Esophagus muscularis mucosa (tissue), 4 donors: ENCODE measurements at regions not wholly inside any gene's neighbourhood (a gene's known extent, or its start where the extent isn't known, plus 50 kb on each side); places are given as distances from the start of the nearest gene placed in this dataset.

ENCODE experiments used
- DNase-seq: peaks from one replicate; pipeline ENCODE4 v3.0.0-alpha.2; 2017; ENCODE audit errors: extremely low spot score
- H3K27ac ChIP-seq, 4 donors: fragments of 200-600 bp; sonication (generic); replicated peaks in 1 of 4; 1 replicate in 3 of 4; 2 replicates in 1 of 4; pipeline ENCODE4 v1.5.1; 2016 to 2019; ENCODE audit warnings: mild to moderate bottlenecking in 1 of 4
- H3K27me3 ChIP-seq, 4 donors: fragments of 200-600 bp; sonication (generic); one replicate each; pipeline versions ENCODE4 v1.5.1 to v1.6.0; 2016 to 2019
- H3K36me3 ChIP-seq, 4 donors: fragments of 200-600 bp; sonication (generic); one replicate each; pipeline ENCODE4 v1.5.1; 2016 to 2019
- H3K4me1 ChIP-seq, 4 donors: fragments of 200-600 bp; sonication (generic); one replicate each; pipeline ENCODE4 v1.5.1; 2016 to 2019
- H3K4me3 ChIP-seq, 4 donors: fragments of 200-600 bp; sonication (generic); 1 replicate in 2 of 4; 2 replicates in 2 of 4; pipeline ENCODE4 v1.5.1; 2016 to 2019; ENCODE audit warnings: mild to moderate bottlenecking in 4 of 4, moderate library complexity in 1 of 4
- H3K9me3 ChIP-seq, 4 donors: fragments of 200-600 bp; sonication (generic); 1 replicate in 3 of 4; 2 replicates in 1 of 4; pipeline ENCODE4 v1.5.1; 2016 to 2019
- EP300 ChIP-seq: sonication (generic); formaldehyde crosslinking; IDR thresholded peaks from one replicate; pipeline ENCODE4 v1.6.1; 2017; ENCODE audit warnings: antibody characterized with exemption
- POLR2A ChIP-seq: fragments of 450-650 bp; IDR thresholded peaks from one replicate; pipeline ENCODE4 v1.6.1; 2017; ENCODE audit warnings: antibody characterized with exemption, moderate library complexity, mild to moderate bottlenecking, low read depth
- POLR2AphosphoS5 ChIP-seq, 2 donors: sonication (generic); formaldehyde crosslinking; IDR thresholded peaks; one replicate each; pipeline ENCODE4 v1.6.1; 2017; ENCODE audit warnings: antibody characterized with exemption in 2 of 2
- WGBS: methylation state at CpG from one replicate; pipeline ENCODE4 v1.1.5; 2018; 5-methylcytosine and 5-hydroxymethylcytosine counted together
- intact Hi-C: fragments of 100-400 bp; cut with DNase I; formaldehyde crosslinking; loops from one replicate; pipeline ENCODE4 v1.15.1; 2023
- TF ChIP-seq, protein P1 (sequence below), 3 experiments: fragments of 200-600 bp in 2 of 3; fragments of 450-650 bp in 1 of 3; sonication (generic) in 2 of 3; IDR thresholded peaks; one replicate each; pipeline ENCODE4 v1.5.1; 2017 to 2019; ENCODE audit warnings: antibody characterized with exemption in 3 of 3, mild to moderate bottlenecking in 2 of 3, moderate library complexity in 1 of 3

DNA sequence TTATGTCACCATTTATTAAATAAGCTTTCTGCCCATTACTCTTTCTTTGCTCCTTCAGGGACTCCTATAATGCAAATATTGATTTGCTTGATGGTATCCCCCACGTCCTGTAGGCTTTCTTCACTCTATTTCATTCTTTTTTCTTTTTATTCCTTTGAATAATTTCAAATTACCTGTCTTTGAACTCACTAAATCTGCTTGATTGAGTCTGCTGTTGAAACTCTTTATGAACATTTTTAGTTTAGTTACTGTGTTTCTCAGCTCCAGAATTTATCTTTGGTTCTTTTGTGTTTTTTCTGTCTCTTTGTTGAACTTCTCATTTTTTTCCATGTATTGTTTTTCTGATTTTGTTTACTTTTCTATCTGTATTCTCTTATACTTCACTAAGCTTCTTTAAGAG, 254.4 kb upstream of the CCL2 start:
- intact Hi-C loops, result no loop called here

DNA sequence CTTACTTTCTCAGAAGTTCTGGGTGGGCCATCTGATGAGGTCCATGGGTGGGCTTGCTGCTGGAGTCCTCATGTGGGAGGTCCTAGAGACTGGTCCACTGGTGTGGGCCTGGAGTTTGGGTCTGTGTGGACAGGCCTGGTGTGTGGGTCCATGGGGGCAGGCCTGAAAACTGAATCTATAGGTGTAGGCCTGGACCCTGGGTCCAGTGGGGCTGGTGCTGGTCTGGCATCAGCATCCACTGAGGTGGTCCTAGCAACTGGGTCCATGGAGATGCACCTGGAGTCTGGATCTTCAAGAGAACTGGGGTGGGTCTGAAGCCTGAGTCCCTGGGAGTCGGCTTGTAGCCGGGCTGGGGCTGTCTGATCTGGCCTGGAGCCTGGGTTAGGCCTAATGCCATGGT, 253.8 kb upstream of the CCL2 start:
- 86% methylated on average over 2 of the region's 2 CpGs for WGBS
- no peaks in the 10 kb centered on the region for H3K36me3 ChIP-seq
- no peak overlapping the region for H3K27ac ChIP-seq
- DNase-seq, result peak; percentile 24
- TF ChIP-seq POLR2AphosphoS5 (IDR thresholded peaks at IDR 0.05) (no peak), EP300 (no peak), POLR2A (no peak)
- TF ChIP-seq, protein P1, sequence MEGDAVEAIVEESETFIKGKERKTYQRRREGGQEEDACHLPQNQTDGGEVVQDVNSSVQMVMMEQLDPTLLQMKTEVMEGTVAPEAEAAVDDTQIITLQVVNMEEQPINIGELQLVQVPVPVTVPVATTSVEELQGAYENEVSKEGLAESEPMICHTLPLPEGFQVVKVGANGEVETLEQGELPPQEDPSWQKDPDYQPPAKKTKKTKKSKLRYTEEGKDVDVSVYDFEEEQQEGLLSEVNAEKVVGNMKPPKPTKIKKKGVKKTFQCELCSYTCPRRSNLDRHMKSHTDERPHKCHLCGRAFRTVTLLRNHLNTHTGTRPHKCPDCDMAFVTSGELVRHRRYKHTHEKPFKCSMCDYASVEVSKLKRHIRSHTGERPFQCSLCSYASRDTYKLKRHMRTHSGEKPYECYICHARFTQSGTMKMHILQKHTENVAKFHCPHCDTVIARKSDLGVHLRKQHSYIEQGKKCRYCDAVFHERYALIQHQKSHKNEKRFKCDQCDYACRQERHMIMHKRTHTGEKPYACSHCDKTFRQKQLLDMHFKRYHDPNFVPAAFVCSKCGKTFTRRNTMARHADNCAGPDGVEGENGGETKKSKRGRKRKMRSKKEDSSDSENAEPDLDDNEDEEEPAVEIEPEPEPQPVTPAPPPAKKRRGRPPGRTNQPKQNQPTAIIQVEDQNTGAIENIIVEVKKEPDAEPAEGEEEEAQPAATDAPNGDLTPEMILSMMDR (IDR thresholded peaks at IDR 0.05), result no peak
- H3K4me1 ChIP-seq, result no peaks in the 10 kb centered on the region
- H3K27me3 ChIP-seq, result peaks cover 0 to 11% (median 0%) of the 10 kb centered on the region in 4 donors
- H3K4me3 ChIP-seq, result no peak overlapping the region
- intact Hi-C loops, result no loop called here
- H3K9me3 ChIP-seq, result peaks cover 0 to 37% (median 21%) of the 10 kb centered on the region in 4 donors

More for the DNA sequence above, 254.4 kb upstream of the CCL2 start:
- WGBS, result 24% methylated on average over 1 of the region's 1 CpG
- Histone ChIP-seq H3K9me3 (peaks cover 0 to 39% (median 21%) of the 10 kb centered on the region in 4 donors), H3K27ac (no peak overlapping the region), H3K27me3 (peaks cover 0 to 5% (median 0%) of the 10 kb centered on the region in 4 donors), H3K4me1 (no peaks in the 10 kb centered on the region), H3K36me3 (no peaks in the 10 kb centered on the region), H3K4me3 (no peak overlapping the region)
- DNase-seq, result no peak
- TF ChIP-seq, protein P1 (IDR thresholded peaks at IDR 0.05), result no peak
- TF ChIP-seq POLR2A (no peak), POLR2AphosphoS5 (IDR thresholded peaks at IDR 0.05) (no peak), EP300 (no peak)

DNA sequence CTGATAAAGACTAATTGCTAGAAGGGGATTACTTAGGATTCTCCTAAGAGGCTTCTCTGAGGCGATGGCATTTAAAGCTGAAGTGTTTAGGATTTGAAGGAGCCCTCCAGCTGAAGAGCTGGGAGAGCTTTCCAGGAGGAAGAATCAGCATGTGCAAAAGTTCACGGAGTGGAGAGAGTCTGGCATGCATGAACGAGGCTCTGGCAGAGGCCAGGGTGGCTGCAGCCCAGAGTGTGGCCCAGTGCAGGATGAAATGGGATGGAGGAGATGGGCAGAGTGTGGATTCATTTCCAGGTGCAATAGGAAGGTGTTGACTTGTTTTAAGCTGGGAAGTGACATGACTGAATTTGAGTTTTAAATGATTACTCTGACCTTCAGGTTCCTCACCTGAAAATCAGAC, 249.0 kb upstream of the CCL2 start:
- no peaks in the 10 kb centered on the region for H3K4me1 ChIP-seq

DNA sequence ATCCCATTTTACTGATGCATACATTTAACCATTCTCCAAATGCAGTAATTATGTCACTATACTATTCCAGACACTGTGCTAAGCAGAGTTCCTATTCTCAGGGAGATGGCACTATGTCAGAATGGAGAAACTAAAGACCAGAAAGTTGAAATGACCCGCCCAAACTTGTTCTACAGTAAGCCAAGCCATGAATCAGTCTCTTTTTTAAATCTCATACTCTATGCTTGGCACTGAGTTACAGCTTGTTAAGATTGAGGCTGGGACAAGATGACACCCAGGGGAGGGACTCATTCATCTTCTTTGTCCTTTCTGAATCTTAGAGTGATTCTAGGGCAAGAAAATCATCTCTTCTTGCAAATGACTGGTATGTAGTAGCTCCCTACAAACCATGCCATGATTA, 247.0 kb upstream of the CCL2 start:
- H3K36me3 ChIP-seq, result no peaks in the 10 kb centered on the region
- H3K4me1 ChIP-seq, result no peaks in the 10 kb centered on the region
- intact Hi-C loops, result no loop called here
- TF ChIP-seq POLR2AphosphoS5 (IDR thresholded peaks at IDR 0.05), result no peak
- TF ChIP-seq EP300, result no peak
- TF ChIP-seq POLR2A, result no peak
- TF ChIP-seq, protein P1 (IDR thresholded peaks at IDR 0.05), result no peak
- H3K9me3 ChIP-seq, result no peaks in the 10 kb centered on the region
- H3K27ac ChIP-seq, result no peak overlapping the region
- no peak for DNase-seq
- WGBS, result 63% methylated on average over 1 of the region's 1 CpG
- H3K4me3 ChIP-seq, result no peak overlapping the region
- H3K27me3 ChIP-seq, result peaks cover 0 to 26% (median 0%) of the 10 kb centered on the region in 4 donors

More for the DNA sequence above, 249.0 kb upstream of the CCL2 start:
- H3K36me3 ChIP-seq, result no peaks in the 10 kb centered on the region
- no peak for TF ChIP-seq POLR2A
- TF ChIP-seq EP300, result no peak
- TF ChIP-seq, protein P1 (IDR thresholded peaks at IDR 0.05), result no peak
- TF ChIP-seq POLR2AphosphoS5 (IDR thresholded peaks at IDR 0.05), result no peak
- H3K27me3 ChIP-seq, result peaks cover 0 to 26% (median 0%) of the 10 kb centered on the region in 4 donors
- 46% methylated on average over 3 of the region's 3 CpGs for WGBS
- peak; percentile 47 for DNase-seq
- peaks cover 0 to 11% (median 6%) of the 10 kb centered on the region in 4 donors for H3K9me3 ChIP-seq
- intact Hi-C loops, result no loop called here
- H3K27ac ChIP-seq, result no peak overlapping the region
- H3K4me3 ChIP-seq, result no peak overlapping the region

DNA sequence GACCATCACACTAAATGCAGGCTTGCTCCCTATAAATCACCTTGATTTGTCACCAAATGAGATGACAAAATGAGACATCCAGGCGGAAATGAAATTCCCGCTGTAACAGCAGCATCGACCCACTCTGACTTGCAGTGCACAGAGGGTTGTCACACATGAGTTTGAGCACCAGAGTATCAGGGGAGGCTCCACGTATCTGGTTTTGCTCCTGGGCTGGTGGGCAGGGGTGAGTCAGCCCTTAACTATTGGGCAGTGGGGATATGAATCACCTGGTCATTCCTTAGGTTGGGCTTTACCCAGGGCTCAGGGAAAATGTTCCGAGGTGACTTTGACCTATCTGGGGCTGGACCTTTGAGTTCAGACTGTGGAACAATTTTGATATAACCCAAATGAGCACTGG, 245.2 kb upstream of the CCL2 start:
- intact Hi-C loops, result no loop called here
- no peak overlapping the region for H3K4me3 ChIP-seq
- no peaks in the 10 kb centered on the region for H3K4me1 ChIP-seq
- no peak for TF ChIP-seq POLR2A
- TF ChIP-seq POLR2AphosphoS5 (IDR thresholded peaks at IDR 0.05), result no peak
- TF ChIP-seq, protein P1 (IDR thresholded peaks at IDR 0.05), result no peak
- TF ChIP-seq EP300, result no peak
- H3K9me3 ChIP-seq, result no peaks in the 10 kb centered on the region
- no peaks in the 10 kb centered on the region for H3K36me3 ChIP-seq
- H3K27me3 ChIP-seq, result peaks cover 0 to 29% (median 0%) of the 10 kb centered on the region in 4 donors
- peak; percentile 37 for DNase-seq
- WGBS, result 83% methylated on average over 5 of the region's 5 CpGs
- H3K27ac ChIP-seq, result no peak overlapping the region
